ENCODE measurements at regions not wholly inside any gene's neighbourhood (a gene's known extent, or its start where the extent isn't known, plus 50 kb on each side); places are given as distances from the start of the nearest gene placed in this dataset.

DNA sequence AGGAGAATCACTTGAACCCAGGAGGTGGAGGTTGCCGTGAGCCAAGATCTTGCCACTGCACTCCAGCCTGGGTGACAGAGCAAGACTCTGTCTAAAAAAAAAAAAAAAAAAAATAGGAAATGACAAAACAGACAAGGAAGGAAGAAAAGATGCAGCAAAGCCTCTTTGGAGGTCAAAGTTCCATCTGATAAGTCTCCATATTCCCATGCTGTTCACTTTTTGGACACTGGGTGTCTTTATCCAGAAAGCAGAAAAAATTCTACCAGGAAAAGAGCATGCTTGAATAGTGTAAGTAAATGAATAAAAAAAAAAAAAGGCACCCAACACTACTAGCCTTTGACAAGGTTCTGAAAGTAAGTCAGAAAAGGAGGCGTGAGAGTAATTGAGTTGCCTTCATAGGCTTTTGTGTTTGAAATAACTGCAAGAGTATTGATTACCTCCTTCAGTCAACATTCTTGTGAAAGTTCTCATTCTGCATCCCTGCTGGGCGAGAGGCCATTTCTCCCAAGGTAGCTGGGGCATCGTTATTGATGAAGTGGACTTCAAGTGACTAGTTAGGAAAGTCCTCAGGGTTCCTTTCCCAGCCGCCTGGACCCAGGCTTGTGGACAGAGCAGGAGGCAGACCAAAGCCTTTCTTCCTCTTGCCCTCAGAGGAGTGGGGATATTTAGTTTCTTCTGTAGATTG is 133.3 kb upstream of the KIF5B start (continued):
- TF ChIP-seq EP300 (IDR thresholded peaks at IDR 0.05; ENCODE audit: low read depth in 2 of 2, low read length in 2 of 2): peak in 1 of 2 experiments; percentile 51; a peak in 1 of 4 replicates
- TF ChIP-seq EP300 (CRISPR knock-in tag; IDR thresholded peaks at IDR 0.05; ENCODE audit: borderline replicate concordance): no peak
- TF ChIP-seq, protein P1, sequence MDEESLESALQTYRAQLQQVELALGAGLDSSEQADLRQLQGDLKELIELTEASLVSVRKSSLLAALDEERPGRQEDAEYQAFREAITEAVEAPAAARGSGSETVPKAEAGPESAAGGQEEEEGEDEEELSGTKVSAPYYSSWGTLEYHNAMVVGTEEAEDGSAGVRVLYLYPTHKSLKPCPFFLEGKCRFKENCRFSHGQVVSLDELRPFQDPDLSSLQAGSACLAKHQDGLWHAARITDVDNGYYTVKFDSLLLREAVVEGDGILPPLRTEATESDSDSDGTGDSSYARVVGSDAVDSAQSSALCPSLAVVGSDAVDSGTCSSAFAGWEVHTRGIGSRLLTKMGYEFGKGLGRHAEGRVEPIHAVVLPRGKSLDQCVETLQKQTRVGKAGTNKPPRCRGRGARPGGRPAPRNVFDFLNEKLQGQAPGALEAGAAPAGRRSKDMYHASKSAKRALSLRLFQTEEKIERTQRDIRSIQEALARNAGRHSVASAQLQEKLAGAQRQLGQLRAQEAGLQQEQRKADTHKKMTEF (CRISPR knock-in tag; IDR thresholded peaks at IDR 0.05): 0 out of 2 replicates have a peak, but pooled peaks have one; percentile 20
- no peak for TF ChIP-seq GABPA (IDR thresholded peaks at IDR 0.05; ENCODE audit: low read depth, low read length)
- TF ChIP-seq GABPA (CRISPR knock-in tag; IDR thresholded peaks at IDR 0.05; ENCODE audit: low read depth): peak; percentile 54; the same call in 1 of the 2 replicates
- 0 out of 2 replicates have a peak, but pooled peaks have one; percentile 30 for TF ChIP-seq ISL2 (CRISPR knock-in tag; IDR thresholded peaks at IDR 0.05)
- TF ChIP-seq, protein P2, sequence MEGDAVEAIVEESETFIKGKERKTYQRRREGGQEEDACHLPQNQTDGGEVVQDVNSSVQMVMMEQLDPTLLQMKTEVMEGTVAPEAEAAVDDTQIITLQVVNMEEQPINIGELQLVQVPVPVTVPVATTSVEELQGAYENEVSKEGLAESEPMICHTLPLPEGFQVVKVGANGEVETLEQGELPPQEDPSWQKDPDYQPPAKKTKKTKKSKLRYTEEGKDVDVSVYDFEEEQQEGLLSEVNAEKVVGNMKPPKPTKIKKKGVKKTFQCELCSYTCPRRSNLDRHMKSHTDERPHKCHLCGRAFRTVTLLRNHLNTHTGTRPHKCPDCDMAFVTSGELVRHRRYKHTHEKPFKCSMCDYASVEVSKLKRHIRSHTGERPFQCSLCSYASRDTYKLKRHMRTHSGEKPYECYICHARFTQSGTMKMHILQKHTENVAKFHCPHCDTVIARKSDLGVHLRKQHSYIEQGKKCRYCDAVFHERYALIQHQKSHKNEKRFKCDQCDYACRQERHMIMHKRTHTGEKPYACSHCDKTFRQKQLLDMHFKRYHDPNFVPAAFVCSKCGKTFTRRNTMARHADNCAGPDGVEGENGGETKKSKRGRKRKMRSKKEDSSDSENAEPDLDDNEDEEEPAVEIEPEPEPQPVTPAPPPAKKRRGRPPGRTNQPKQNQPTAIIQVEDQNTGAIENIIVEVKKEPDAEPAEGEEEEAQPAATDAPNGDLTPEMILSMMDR (CRISPR knock-in tag; IDR thresholded peaks at IDR 0.05): 0 out of 2 replicates have a peak, but pooled peaks have one; percentile 13
- peak; percentile 53 for TF ChIP-seq FOXA3 (CRISPR knock-in tag; IDR thresholded peaks at IDR 0.05)
- no peak for TF ChIP-seq CREB1 (IDR thresholded peaks at IDR 0.05)
- peak; percentile 49; the same call in 1 of the 2 replicates for TF ChIP-seq CREB1 (CRISPR knock-in tag; IDR thresholded peaks at IDR 0.05)
- TF ChIP-seq, protein P3, sequence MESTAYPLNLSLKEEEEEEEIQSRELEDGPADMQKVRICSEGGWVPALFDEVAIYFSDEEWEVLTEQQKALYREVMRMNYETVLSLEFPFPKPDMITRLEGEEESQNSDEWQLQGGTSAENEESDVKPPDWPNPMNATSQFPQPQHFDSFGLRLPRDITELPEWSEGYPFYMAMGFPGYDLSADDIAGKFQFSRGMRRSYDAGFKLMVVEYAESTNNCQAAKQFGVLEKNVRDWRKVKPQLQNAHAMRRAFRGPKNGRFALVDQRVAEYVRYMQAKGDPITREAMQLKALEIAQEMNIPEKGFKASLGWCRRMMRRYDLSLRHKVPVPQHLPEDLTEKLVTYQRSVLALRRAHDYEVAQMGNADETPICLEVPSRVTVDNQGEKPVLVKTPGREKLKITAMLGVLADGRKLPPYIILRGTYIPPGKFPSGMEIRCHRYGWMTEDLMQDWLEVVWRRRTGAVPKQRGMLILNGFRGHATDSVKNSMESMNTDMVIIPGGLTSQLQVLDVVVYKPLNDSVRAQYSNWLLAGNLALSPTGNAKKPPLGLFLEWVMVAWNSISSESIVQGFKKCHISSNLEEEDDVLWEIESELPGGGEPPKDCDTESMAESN (CRISPR knock-in tag; conservative IDR thresholded peaks at IDR 0.05): 0 out of 2 replicates have a peak, but pooled peaks have one; percentile 26
- TF ChIP-seq, protein P4, sequence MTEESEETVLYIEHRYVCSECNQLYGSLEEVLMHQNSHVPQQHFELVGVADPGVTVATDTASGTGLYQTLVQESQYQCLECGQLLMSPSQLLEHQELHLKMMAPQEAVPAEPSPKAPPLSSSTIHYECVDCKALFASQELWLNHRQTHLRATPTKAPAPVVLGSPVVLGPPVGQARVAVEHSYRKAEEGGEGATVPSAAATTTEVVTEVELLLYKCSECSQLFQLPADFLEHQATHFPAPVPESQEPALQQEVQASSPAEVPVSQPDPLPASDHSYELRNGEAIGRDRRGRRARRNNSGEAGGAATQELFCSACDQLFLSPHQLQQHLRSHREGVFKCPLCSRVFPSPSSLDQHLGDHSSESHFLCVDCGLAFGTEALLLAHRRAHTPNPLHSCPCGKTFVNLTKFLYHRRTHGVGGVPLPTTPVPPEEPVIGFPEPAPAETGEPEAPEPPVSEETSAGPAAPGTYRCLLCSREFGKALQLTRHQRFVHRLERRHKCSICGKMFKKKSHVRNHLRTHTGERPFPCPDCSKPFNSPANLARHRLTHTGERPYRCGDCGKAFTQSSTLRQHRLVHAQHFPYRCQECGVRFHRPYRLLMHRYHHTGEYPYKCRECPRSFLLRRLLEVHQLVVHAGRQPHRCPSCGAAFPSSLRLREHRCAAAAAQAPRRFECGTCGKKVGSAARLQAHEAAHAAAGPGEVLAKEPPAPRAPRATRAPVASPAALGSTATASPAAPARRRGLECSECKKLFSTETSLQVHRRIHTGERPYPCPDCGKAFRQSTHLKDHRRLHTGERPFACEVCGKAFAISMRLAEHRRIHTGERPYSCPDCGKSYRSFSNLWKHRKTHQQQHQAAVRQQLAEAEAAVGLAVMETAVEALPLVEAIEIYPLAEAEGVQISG (CRISPR knock-in tag; IDR thresholded peaks at IDR 0.05): no peak
- TF ChIP-seq, protein P5, sequence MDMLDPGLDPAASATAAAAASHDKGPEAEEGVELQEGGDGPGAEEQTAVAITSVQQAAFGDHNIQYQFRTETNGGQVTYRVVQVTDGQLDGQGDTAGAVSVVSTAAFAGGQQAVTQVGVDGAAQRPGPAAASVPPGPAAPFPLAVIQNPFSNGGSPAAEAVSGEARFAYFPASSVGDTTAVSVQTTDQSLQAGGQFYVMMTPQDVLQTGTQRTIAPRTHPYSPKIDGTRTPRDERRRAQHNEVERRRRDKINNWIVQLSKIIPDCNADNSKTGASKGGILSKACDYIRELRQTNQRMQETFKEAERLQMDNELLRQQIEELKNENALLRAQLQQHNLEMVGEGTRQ (IDR thresholded peaks at IDR 0.05; ENCODE audit: low read depth, low read length): no peak
- TF ChIP-seq, protein P5 (CRISPR knock-in tag; IDR thresholded peaks at IDR 0.05; ENCODE audit: borderline replicate concordance): no peak
- TF ChIP-seq, protein P6, sequence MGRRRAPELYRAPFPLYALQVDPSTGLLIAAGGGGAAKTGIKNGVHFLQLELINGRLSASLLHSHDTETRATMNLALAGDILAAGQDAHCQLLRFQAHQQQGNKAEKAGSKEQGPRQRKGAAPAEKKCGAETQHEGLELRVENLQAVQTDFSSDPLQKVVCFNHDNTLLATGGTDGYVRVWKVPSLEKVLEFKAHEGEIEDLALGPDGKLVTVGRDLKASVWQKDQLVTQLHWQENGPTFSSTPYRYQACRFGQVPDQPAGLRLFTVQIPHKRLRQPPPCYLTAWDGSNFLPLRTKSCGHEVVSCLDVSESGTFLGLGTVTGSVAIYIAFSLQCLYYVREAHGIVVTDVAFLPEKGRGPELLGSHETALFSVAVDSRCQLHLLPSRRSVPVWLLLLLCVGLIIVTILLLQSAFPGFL (CRISPR knock-in tag; IDR thresholded peaks at IDR 0.05): no peak
- TF ChIP-seq ZBTB21 (CRISPR knock-in tag; IDR thresholded peaks at IDR 0.05): no peak
- TF ChIP-seq HDAC1 (CRISPR knock-in tag; IDR thresholded peaks at IDR 0.05): peak; percentile 63
- 0 out of 2 replicates have a peak, but pooled peaks have one; percentile 21 for TF ChIP-seq KAT8 (CRISPR knock-in tag; IDR thresholded peaks at IDR 0.05)
